ENCODE measurements at regions not wholly inside any gene's neighbourhood (a gene's known extent, or its start where the extent isn't known, plus 50 kb on each side); places are given as distances from the start of the nearest gene placed in this dataset.

DNA sequence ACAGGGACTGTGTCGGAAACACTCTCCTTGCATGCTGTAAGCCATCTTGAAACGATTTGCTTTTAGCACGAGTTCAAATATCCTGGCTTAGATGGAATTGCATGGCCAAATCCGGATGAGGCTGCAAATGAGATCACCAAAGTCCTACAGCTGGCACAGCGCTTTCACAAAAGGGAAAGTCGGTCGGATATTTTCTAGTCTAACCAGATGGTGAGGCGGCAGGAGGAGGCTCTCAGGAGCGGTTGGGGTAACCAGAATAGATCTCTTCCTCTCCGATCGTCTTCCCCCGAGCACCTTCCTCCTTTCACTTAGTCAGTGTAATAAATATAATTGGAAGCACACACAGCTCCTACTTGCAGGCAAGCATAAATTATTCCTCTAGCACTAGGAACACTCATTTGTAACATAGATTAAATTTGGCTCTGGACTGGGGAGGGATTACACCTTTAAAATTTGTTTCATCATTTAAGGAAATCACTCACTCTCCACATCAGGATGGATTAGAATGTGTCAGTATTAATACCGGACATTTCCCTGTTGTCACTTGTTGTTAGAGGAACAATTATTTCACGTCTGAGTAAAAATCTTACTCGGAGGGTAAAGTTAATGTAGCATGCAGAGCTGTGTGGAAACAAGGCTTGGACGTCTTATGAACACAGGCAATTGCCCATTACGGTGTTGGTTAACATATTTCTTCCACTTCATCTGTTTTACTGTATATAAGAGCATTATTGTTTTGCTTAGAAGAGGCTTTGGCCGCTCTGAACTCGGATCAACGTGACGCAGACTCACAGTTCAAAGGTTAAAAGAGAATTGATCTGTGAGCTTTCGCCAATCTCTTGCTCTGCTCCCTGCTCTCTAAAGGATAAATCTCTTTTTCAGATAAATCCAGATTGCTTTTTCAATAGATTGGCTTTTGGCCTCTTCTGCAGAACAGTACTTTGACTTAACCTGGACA is 857.9 kb downstream of the TYW1 start:
- in situ Hi-C loops (cut with MboI; ENCODE audit: low sequenced_read_pairs), result no loop called here
- TF ChIP-seq MXI1 (IDR thresholded peaks at IDR 0.05; ENCODE audit: borderline replicate concordance, low read depth, low read length), result no peak
- TF ChIP-seq MAZ (IDR thresholded peaks at IDR 0.05; ENCODE audit: borderline replicate concordance, low read depth, low read length), result no peak
- TF ChIP-seq POLR2A (IDR thresholded peaks at IDR 0.05; ENCODE audit: low read depth, low read length), result no peak
- TF ChIP-seq RAD21 (IDR thresholded peaks at IDR 0.05; ENCODE audit: low read length), result no peak
- no peak for TF ChIP-seq FOS (IDR thresholded peaks at IDR 0.05; ENCODE audit: low read depth, low read length)
- no peak for TF ChIP-seq MAFK (IDR thresholded peaks at IDR 0.05; ENCODE audit: low read depth, low read length)
- no peak for TF ChIP-seq RFX5 (IDR thresholded peaks at IDR 0.05; ENCODE audit: low read depth, low read length)
- TF ChIP-seq CEBPB (IDR thresholded peaks at IDR 0.05; ENCODE audit: low read depth, low read length), result no peak
- TF ChIP-seq CHD1 (IDR thresholded peaks at IDR 0.05; ENCODE audit: low read depth, low read length), result no peak
- no peak for TF ChIP-seq SMC3 (IDR thresholded peaks at IDR 0.05; ENCODE audit: low read depth, low read length)
- no peak for TF ChIP-seq NFE2L2 (IDR thresholded peaks at IDR 0.05; ENCODE audit: low read depth, low read length)
- TF ChIP-seq, protein P1, sequence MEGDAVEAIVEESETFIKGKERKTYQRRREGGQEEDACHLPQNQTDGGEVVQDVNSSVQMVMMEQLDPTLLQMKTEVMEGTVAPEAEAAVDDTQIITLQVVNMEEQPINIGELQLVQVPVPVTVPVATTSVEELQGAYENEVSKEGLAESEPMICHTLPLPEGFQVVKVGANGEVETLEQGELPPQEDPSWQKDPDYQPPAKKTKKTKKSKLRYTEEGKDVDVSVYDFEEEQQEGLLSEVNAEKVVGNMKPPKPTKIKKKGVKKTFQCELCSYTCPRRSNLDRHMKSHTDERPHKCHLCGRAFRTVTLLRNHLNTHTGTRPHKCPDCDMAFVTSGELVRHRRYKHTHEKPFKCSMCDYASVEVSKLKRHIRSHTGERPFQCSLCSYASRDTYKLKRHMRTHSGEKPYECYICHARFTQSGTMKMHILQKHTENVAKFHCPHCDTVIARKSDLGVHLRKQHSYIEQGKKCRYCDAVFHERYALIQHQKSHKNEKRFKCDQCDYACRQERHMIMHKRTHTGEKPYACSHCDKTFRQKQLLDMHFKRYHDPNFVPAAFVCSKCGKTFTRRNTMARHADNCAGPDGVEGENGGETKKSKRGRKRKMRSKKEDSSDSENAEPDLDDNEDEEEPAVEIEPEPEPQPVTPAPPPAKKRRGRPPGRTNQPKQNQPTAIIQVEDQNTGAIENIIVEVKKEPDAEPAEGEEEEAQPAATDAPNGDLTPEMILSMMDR (conservative IDR thresholded peaks at IDR 0.05; ENCODE audit: low read depth, low read length), result no peak
- TF ChIP-seq, protein P2, sequence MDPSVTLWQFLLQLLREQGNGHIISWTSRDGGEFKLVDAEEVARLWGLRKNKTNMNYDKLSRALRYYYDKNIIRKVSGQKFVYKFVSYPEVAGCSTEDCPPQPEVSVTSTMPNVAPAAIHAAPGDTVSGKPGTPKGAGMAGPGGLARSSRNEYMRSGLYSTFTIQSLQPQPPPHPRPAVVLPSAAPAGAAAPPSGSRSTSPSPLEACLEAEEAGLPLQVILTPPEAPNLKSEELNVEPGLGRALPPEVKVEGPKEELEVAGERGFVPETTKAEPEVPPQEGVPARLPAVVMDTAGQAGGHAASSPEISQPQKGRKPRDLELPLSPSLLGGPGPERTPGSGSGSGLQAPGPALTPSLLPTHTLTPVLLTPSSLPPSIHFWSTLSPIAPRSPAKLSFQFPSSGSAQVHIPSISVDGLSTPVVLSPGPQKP (IDR thresholded peaks at IDR 0.05; ENCODE audit: borderline replicate concordance, low read depth, low read length), result no peak
- TF ChIP-seq, protein P3, sequence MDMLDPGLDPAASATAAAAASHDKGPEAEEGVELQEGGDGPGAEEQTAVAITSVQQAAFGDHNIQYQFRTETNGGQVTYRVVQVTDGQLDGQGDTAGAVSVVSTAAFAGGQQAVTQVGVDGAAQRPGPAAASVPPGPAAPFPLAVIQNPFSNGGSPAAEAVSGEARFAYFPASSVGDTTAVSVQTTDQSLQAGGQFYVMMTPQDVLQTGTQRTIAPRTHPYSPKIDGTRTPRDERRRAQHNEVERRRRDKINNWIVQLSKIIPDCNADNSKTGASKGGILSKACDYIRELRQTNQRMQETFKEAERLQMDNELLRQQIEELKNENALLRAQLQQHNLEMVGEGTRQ (IDR thresholded peaks at IDR 0.05; ENCODE audit: low read depth, low read length), result no peak
- TF ChIP-seq RCOR1 (IDR thresholded peaks at IDR 0.05; ENCODE audit: insufficient replicate concordance, low read length), result no peak

More for the DNA sequence above, 857.9 kb downstream of the TYW1 start:
- Histone ChIP-seq H2AK5ac (ENCODE audit: low read depth, low read length) (no peak overlapping the region), H3K14ac (replicated peaks; ENCODE audit: low read depth, low read length) (no peak overlapping the region), H2AFZ (replicated peaks; ENCODE audit: low read length, poor library complexity) (no peak overlapping the region), H4K20me1 (ENCODE audit: insufficient read depth, low read length) (no peaks in the 10 kb centered on the region), H2AK9ac (replicated peaks; ENCODE audit: low read depth, low read length, poor library complexity) (no peak overlapping the region), H3K9me3 (ENCODE audit: control insufficient read depth, insufficient read depth, low read length) (peaks cover 14% of the 10 kb centered on the region; the same call in 1 of the 2 replicates), H3K27me3 (ENCODE audit: control insufficient read depth, insufficient read depth, low read length) (no peaks in the 10 kb centered on the region), H4K91ac (ENCODE audit: insufficient read depth, low read depth, low read length) (no peak overlapping the region), H3K18ac (ENCODE audit: low read depth, low read length) (no peak overlapping the region), H3K9ac (ENCODE audit: low read depth, low read length) (no peak overlapping the region), H3K4me3 (ENCODE audit: insufficient read depth, low read depth, low read length) (no peak overlapping the region), H3K4me2 (ENCODE audit: low read depth, low read length) (no peak overlapping the region), H2BK120ac (ENCODE audit: low read depth, low read length) (no peak overlapping the region), H3K9me1 (ENCODE audit: insufficient read depth, low read length) (no peaks in the 10 kb centered on the region), H2BK20ac (ENCODE audit: low read depth, low read length) (no peak overlapping the region), H3K23ac (ENCODE audit: low read depth, low read length) (no peak overlapping the region), H3K56ac (ENCODE audit: extremely low read depth, insufficient read depth, low read length) (no peak overlapping the region), H3K27ac (ENCODE audit: insufficient read depth, low read length) (no peak overlapping the region), H4K5ac (ENCODE audit: low read depth, low read length) (no peak overlapping the region), H3K4ac (ENCODE audit: low read depth, low read length) (no peak overlapping the region), H2BK5ac (ENCODE audit: low read depth, low read length, poor library complexity, severe bottlenecking) (no peak overlapping the region), H3K79me1 (ENCODE audit: low read depth in 1 of 2, low read length in 2 of 2) (no peaks in the 10 kb centered on the region), H3K36me3 (ENCODE audit: control insufficient read depth, insufficient read depth, low read length) (no peaks in the 10 kb centered on the region), H3K4me1 (ENCODE audit: control insufficient read depth, insufficient read depth, low read length) (no peaks in the 10 kb centered on the region), H2BK15ac (ENCODE audit: low read depth, low read length) (no peak overlapping the region), H4K8ac (ENCODE audit: low read depth in 2 of 2, low read length in 2 of 2) (no peak overlapping the region)
- BruUV-seq (replicated peaks), result no TSS peak
- POLR2A ChIA-PET (ENCODE audit: unreplicated experiment), result no interaction called here
- ATAC-seq (ENCODE audit: low read depth) (no peak), DNase-seq (no peak)
- intact Hi-C loops (cut with micrococcal nuclease), result no loop called here
- dilution Hi-C loops (cut with HindIII; ENCODE audit: low sequenced_read_pairs, unreplicated experiment), result no loop called here
- 30% methylated on average over 2 of the region's 22 CpGs; no CpG with 5 or more reads in 1 of the 2 experiments for WGBS, 2 experiments (ENCODE audit: extremely low coverage in 2 of 2, insufficient read length in 1 of 2)
- CTCF ChIA-PET, result no interaction called here

Measured in IMR-90 (cell line).